HepG2 (cell line): ENCODE measurements at regions not wholly inside any gene's neighbourhood (a gene's known extent, or its start where the extent isn't known, plus 50 kb on each side); places are given as distances from the start of the nearest gene placed in this dataset.

ENCODE experiments used
- ATAC-seq: fragments of 200-7000 bp; cut with Tn5 transposase; 3 replicates; pipeline ENCODE4 v1.9.1; 2020; ENCODE audit warnings: mild to moderate bottlenecking, moderate library complexity
- BruUV-seq: library from RNA; stranded (reverse); fragments of 400-500 nt; replicated peaks from 2 replicates; lab custom pipeline; 2021; lab: Mats Ljungman, UMichigan
- CTCF ChIA-PET: fragments of 300-600 bp; formaldehyde crosslinking; extraction: SDS; loops from one replicate; lab custom pipeline; 2021; ENCODE audit warnings: low total read pairs, inconsistent platforms, low intra/inter-chr PET ratio; lab: Yijun Ruan, JAX
- POLR2A ChIA-PET: fragments of 350-600 bp; sonication (Branson Sonifier 250); formaldehyde crosslinking; loops from one replicate; lab custom pipeline; 2020; ENCODE audit warnings: antibody characterized with exemption, inconsistent platforms; lab: Yijun Ruan, JAX
- DNase-seq: peaks from one replicate; pipeline ENCODE4 v3.0.0-alpha.2; 2015; ENCODE audit warnings: low spot score
- FAIRE-seq: peaks from 3 replicates; lab custom pipeline; 2011; peaks lifted over from hg19 to GRCh38; lab: Jason Lieb, UNC
- H2AFZ ChIP-seq: one replicate; pipeline ENCODE4 v1.6.1; 2011; ENCODE audit warnings: low read length, inconsistent platforms
- H3K27ac ChIP-seq: fragments of 300-600 bp; 3 replicates; pipeline ENCODE4 v1.8.0; 2011; ENCODE audit warnings: mixed run types, mild to moderate bottlenecking, mixed read lengths, low read length, inconsistent platforms; ENCODE audit not compliant: insufficient read depth; ENCODE audit errors: extremely low read length
- H3K27me3 ChIP-seq, 2 experiments: fragments of 200-600 bp in 1 of 2; 2 replicates in 1 of 2; 3 replicates in 1 of 2; pipeline versions ENCODE4 v1.6.0 to v1.8.0; 2011; ENCODE audit warnings: low read length in 2 of 2, mild to moderate bottlenecking in 2 of 2, moderate library complexity in 2 of 2, inconsistent platforms in 1 of 2; ENCODE audit not compliant: insufficient read depth in 2 of 2, control insufficient read depth in 1 of 2
- H3K36me3 ChIP-seq, 2 experiments: fragments of 200-600 bp in 1 of 2; replicated peaks in 1 of 2; 2 replicates in 1 of 2; 3 replicates in 1 of 2; pipeline versions ENCODE4 v1.5.1 to v1.8.0; 2011; ENCODE audit warnings: low read length in 2 of 2, inconsistent platforms in 1 of 2; ENCODE audit not compliant: insufficient read depth in 2 of 2, control insufficient read depth in 1 of 2
- H3K4me1 ChIP-seq: 2 replicates; pipeline ENCODE4 v1.5.1; 2012; ENCODE audit warnings: low read length, inconsistent platforms; ENCODE audit not compliant: insufficient read depth
- H3K4me2 ChIP-seq: 2 replicates; pipeline ENCODE4 v1.6.0; 2011; ENCODE audit warnings: low read depth, low read length, inconsistent platforms
- H3K4me3 ChIP-seq, 3 experiments: fragments of 200-600 bp in 1 of 3; sonication (generic), shearing (Covaris generic) in 1 of 3; replicated peaks in 1 of 3; 2 replicates each; pipeline ENCODE4 v1.5.1; 2011 to 2016; ENCODE audit warnings: low read length in 3 of 3, inconsistent platforms in 2 of 3, low read depth in 2 of 3, mild to moderate bottlenecking in 2 of 3, control low read depth in 1 of 3, mixed read lengths in 1 of 3; ENCODE audit not compliant: insufficient read depth in 1 of 3
- H3K79me2 ChIP-seq: one replicate; pipeline ENCODE4 v1.6.1; 2011; ENCODE audit warnings: low read length, inconsistent platforms; ENCODE audit not compliant: insufficient read depth
- H3K9ac ChIP-seq: 2 replicates; pipeline ENCODE4 v1.6.0; 2011; ENCODE audit warnings: mild to moderate bottlenecking, low read depth, low read length, inconsistent platforms; ENCODE audit not compliant: insufficient read depth
- H3K9me3 ChIP-seq: 2 replicates; pipeline ENCODE4 v1.5.1; 2012; ENCODE audit warnings: mild to moderate bottlenecking, low read length
- H4K20me1 ChIP-seq: 2 replicates; pipeline ENCODE4 v1.6.0; 2011; ENCODE audit warnings: inconsistent platforms, mild to moderate bottlenecking, low read length, moderate library complexity; ENCODE audit not compliant: insufficient read depth
- KLF13 ChIP-seq: sonication (generic); formaldehyde crosslinking; IDR thresholded peaks from 2 replicates; pipeline ENCODE4 v1.4.0; 2020; ENCODE audit warnings: mild to moderate bottlenecking, missing genetic modification reagents
- NFKBIZ ChIP-seq: IDR thresholded peaks from 2 replicates; pipeline ENCODE4 v1.6.1; 2018; ENCODE audit warnings: missing genetic modification reagents, missing compliant biosample characterization
- NFYC ChIP-seq: IDR thresholded peaks from 2 replicates; pipeline ENCODE4 v1.6.1; 2016; ENCODE audit warnings: missing genetic modification reagents, missing compliant biosample characterization
- SKIL ChIP-seq: sonication (generic); formaldehyde crosslinking; IDR thresholded peaks from 2 replicates; pipeline ENCODE4 v1.8.0; 2022; ENCODE audit warnings: missing genetic modification reagents, mild to moderate bottlenecking, moderate library complexity, borderline replicate concordance
- U2AF2 ChIP-seq: fragments of 200-400 bp; formaldehyde crosslinking; IDR thresholded peaks from 2 replicates; pipeline ENCODE4 v1.6.1; 2017; ENCODE audit warnings: low read depth, mild to moderate bottlenecking, low read length
- ZMYM2 ChIP-seq: sonication (generic); formaldehyde crosslinking; IDR thresholded peaks from 2 replicates; pipeline ENCODE4 v1.8.0; 2022; ENCODE audit warnings: mild to moderate bottlenecking, missing genetic modification reagents
- ZNF747 ChIP-seq: sonication (generic); formaldehyde crosslinking; IDR thresholded peaks from 2 replicates; pipeline ENCODE4 v1.8.1; 2023; ENCODE audit warnings: missing genetic modification reagents, mild to moderate bottlenecking, borderline replicate concordance
- ZNF761 ChIP-seq: sonication (generic); formaldehyde crosslinking; conservative IDR thresholded peaks from 2 replicates; pipeline ENCODE4 v1.4.0; 2020; ENCODE audit warnings: mild to moderate bottlenecking, missing genetic modification reagents
- ZNF780A ChIP-seq: sonication (generic); formaldehyde crosslinking; IDR thresholded peaks from 2 replicates; pipeline ENCODE4 v1.8.0; 2022; ENCODE audit warnings: mild to moderate bottlenecking, missing genetic modification reagents, moderate library complexity
- WGBS: methylation state at CpG from one replicate; pipeline ENCODE4 v1.1.6; 2017; ENCODE audit warnings: low lambda C conversion rate; 5-methylcytosine and 5-hydroxymethylcytosine counted together
- in situ Hi-C: cut with HindIII; loops from 2 replicates; pipeline ENCODE4 v1.10.0; 2017; ENCODE audit warnings: low pct_unique_long_range_greater_than_20kb; ENCODE audit not compliant: extremely low pct_ligation_motif_present
- intact Hi-C: fragments of 100-400 bp; cut with micrococcal nuclease; formaldehyde crosslinking; loops from one replicate; pipeline ENCODE4 v1.10.0; 2022; ENCODE audit not compliant: unreplicated experiment
- TF ChIP-seq, protein P1 (sequence below): sonication (generic); formaldehyde crosslinking; IDR thresholded peaks from 2 replicates; pipeline ENCODE4 v1.9.0; 2021; ENCODE audit warnings: missing genetic modification reagents, borderline replicate concordance

GRCh38 chr11:86191874-86192273 lies 52.7 kb upstream of the EED start:
- no peak for FAIRE-seq
- CTCF ChIA-PET = no interaction called here

More at GRCh38 chr11:86191874-86192273, 52.7 kb upstream of the EED start:
- H3K9me3 ChIP-seq = no peaks in the 10 kb centered on the region
- ATAC-seq (no peak), DNase-seq (no peak)
- H2AFZ ChIP-seq = no peak overlapping the region
- no TSS peak for BruUV-seq
- H3K79me2 ChIP-seq = no peaks in the 10 kb centered on the region
- H3K4me3 ChIP-seq = no peak overlapping the region
- no peak overlapping the region for H3K9ac ChIP-seq
- H3K27me3 ChIP-seq = no peaks in the 10 kb centered on the region
- POLR2A ChIA-PET = no interaction called here
- WGBS = 49% methylated on average over 1 of the region's 1 CpG
- no peaks in the 10 kb centered on the region for H3K36me3 ChIP-seq
- H3K4me1 ChIP-seq = peaks cover 9% of the 10 kb centered on the region; the same call in 1 of the 2 replicates
- H4K20me1 ChIP-seq = no peaks in the 10 kb centered on the region
- TF ChIP-seq ZNF780A (CRISPR knock-in tag) (no peak), NFKBIZ (no peak), ZMYM2 (CRISPR knock-in tag) (no peak), ZNF761 (no peak), U2AF2 (no peak), KLF13 (no peak), NFYC (CRISPR knock-in tag) (no peak), ZNF747 (CRISPR knock-in tag) (no peak), SKIL (no peak)
- TF ChIP-seq, protein P1, sequence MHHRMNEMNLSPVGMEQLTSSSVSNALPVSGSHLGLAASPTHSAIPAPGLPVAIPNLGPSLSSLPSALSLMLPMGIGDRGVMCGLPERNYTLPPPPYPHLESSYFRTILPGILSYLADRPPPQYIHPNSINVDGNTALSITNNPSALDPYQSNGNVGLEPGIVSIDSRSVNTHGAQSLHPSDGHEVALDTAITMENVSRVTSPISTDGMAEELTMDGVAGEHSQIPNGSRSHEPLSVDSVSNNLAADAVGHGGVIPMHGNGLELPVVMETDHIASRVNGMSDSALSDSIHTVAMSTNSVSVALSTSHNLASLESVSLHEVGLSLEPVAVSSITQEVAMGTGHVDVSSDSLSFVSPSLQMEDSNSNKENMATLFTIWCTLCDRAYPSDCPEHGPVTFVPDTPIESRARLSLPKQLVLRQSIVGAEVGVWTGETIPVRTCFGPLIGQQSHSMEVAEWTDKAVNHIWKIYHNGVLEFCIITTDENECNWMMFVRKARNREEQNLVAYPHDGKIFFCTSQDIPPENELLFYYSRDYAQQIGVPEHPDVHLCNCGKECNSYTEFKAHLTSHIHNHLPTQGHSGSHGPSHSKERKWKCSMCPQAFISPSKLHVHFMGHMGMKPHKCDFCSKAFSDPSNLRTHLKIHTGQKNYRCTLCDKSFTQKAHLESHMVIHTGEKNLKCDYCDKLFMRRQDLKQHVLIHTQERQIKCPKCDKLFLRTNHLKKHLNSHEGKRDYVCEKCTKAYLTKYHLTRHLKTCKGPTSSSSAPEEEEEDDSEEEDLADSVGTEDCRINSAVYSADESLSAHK (CRISPR knock-in tag) = no peak
- H3K27ac ChIP-seq = no peak overlapping the region
- in situ Hi-C loops (no loop called here), intact Hi-C loops (loop anchor here (2.0 kb wide), 1 partner anchor 123 kb away; the partner anchor contains the start of gene PICALM)
- no peak overlapping the region for H3K4me2 ChIP-seq
